Liver (tissue), 8 donors: ENCODE measurements at regions not wholly inside any gene's neighbourhood (a gene's known extent, or its start where the extent isn't known, plus 50 kb on each side); places are given as distances from the start of the nearest gene placed in this dataset.

Source experiments
- DNase-seq: peaks from one replicate; pipeline ENCODE4 v3.0.0-alpha.2; 2017; ENCODE audit warnings: low spot score
- H3K27ac ChIP-seq, 2 donors: one replicate each; pipeline ENCODE4 v1.7.0; 2013; ENCODE audit warnings: inconsistent platforms in 2 of 2, low read length in 2 of 2, control low read depth in 1 of 2, low read depth in 1 of 2, mild to moderate bottlenecking in 1 of 2
- H3K27me3 ChIP-seq, 4 donors: one replicate each; pipeline versions ENCODE4 v1.6.1 to v1.7.0; 2013; ENCODE audit warnings: low read length in 3 of 4, inconsistent platforms in 1 of 4, mild to moderate bottlenecking in 1 of 4, moderate library complexity in 1 of 4; ENCODE audit not compliant: control insufficient read depth in 4 of 4, insufficient read depth in 4 of 4
- H3K36me3 ChIP-seq, 4 donors: one replicate each; pipeline versions ENCODE4 v1.6.1 to v1.7.0; 2013; ENCODE audit warnings: low read length in 3 of 4, mild to moderate bottlenecking in 3 of 4, low read depth in 1 of 4, moderate library complexity in 1 of 4; ENCODE audit not compliant: control insufficient read depth in 4 of 4, insufficient read depth in 3 of 4
- H3K4me1 ChIP-seq, 4 donors: one replicate each; pipeline versions ENCODE4 v1.6.1 to v1.7.0; 2013; ENCODE audit warnings: low read length in 3 of 4, mild to moderate bottlenecking in 3 of 4, moderate library complexity in 1 of 4; ENCODE audit not compliant: control insufficient read depth in 4 of 4, insufficient read depth in 4 of 4
- H3K4me3 ChIP-seq, 3 donors: one replicate each; pipeline versions ENCODE4 v1.6.1 to v1.7.0; 2013; ENCODE audit warnings: low read length in 3 of 3, control low read depth in 1 of 3, low read depth in 1 of 3, mild to moderate bottlenecking in 1 of 3
- H3K9ac ChIP-seq, 2 donors: one replicate each; pipeline ENCODE4 v1.7.0; 2013; ENCODE audit warnings: low read length in 2 of 2, mild to moderate bottlenecking in 2 of 2, moderate library complexity in 2 of 2, control low read depth in 1 of 2, low read depth in 1 of 2
- H3K9me3 ChIP-seq, 4 donors: one replicate each; pipeline versions ENCODE4 v1.6.1 to v1.7.0; 2013; ENCODE audit warnings: low read length in 3 of 4; ENCODE audit not compliant: control insufficient read depth in 4 of 4
- FOXA2 ChIP-seq: IDR thresholded peaks from 2 replicates; pipeline ENCODE4 v1.6.1; 2016; ENCODE audit warnings: antibody characterized with exemption
- GABPA ChIP-seq, 2 donors: IDR thresholded peaks in 1 of 2; conservative IDR thresholded peaks in 1 of 2; 2 replicates each; pipeline ENCODE4 v1.6.1; 2016; ENCODE audit warnings: antibody characterized with exemption in 2 of 2, mild to moderate bottlenecking in 1 of 2, moderate library complexity in 1 of 2
- HNF4A ChIP-seq, 2 donors: conservative IDR thresholded peaks; 2 replicates each; pipeline ENCODE4 v1.6.1; 2016; ENCODE audit warnings: antibody characterized with exemption in 2 of 2, mild to moderate bottlenecking in 2 of 2
- HNF4G ChIP-seq: IDR thresholded peaks from 2 replicates; pipeline ENCODE4 v1.6.1; 2016; ENCODE audit warnings: antibody characterized with exemption
- NR2F2 ChIP-seq: IDR thresholded peaks from 2 replicates; pipeline ENCODE4 v1.6.1; 2016; ENCODE audit warnings: antibody characterized with exemption
- RAD21 ChIP-seq, 2 donors: IDR thresholded peaks; 2 replicates each; pipeline ENCODE4 v1.6.1; 2016; ENCODE audit warnings: antibody characterized with exemption in 2 of 2, mild to moderate bottlenecking in 2 of 2
- TAF1 ChIP-seq: conservative IDR thresholded peaks from 2 replicates; pipeline ENCODE4 v1.6.1; 2016; ENCODE audit warnings: antibody characterized with exemption, mild to moderate bottlenecking
- YY1 ChIP-seq: IDR thresholded peaks from 2 replicates; pipeline ENCODE4 v1.6.1; 2016; ENCODE audit warnings: antibody characterized with exemption, mild to moderate bottlenecking
- WGBS: extraction: QIAGEN DNeasy Blood & Tissue Kit; methylation state at CpG from one replicate; pipeline ENCODE4 v1.1.7; 2013; 5-methylcytosine and 5-hydroxymethylcytosine counted together
- TF ChIP-seq, protein P1 (sequence below): fragments of 150-350 bp; IDR thresholded peaks from 2 replicates; pipeline ENCODE4 v1.5.1; 2017; ENCODE audit warnings: improper control_type of control experiment, low read depth, low read length; ENCODE audit not compliant: missing input control
- TF ChIP-seq, protein P2 (sequence below): IDR thresholded peaks from 2 replicates; pipeline ENCODE4 v1.6.1; 2016; ENCODE audit warnings: antibody characterized with exemption
- TF ChIP-seq, protein P3 (sequence below): IDR thresholded peaks from 2 replicates; pipeline ENCODE4 v1.6.1; 2016; ENCODE audit warnings: antibody characterized with exemption
- TF ChIP-seq, protein P4 (sequence below): IDR thresholded peaks from 2 replicates; pipeline ENCODE4 v1.6.1; 2016; ENCODE audit warnings: antibody characterized with exemption, mild to moderate bottlenecking
- TF ChIP-seq, protein P5 (sequence below): IDR thresholded peaks from 2 replicates; pipeline ENCODE4 v1.6.1; 2016; ENCODE audit warnings: antibody characterized with exemption
- donor health status: healthy.
- donor health status: healthy.
- donor health status: healthy.
- donor health status: healthy.
- donor health status: healthy.

DNA sequence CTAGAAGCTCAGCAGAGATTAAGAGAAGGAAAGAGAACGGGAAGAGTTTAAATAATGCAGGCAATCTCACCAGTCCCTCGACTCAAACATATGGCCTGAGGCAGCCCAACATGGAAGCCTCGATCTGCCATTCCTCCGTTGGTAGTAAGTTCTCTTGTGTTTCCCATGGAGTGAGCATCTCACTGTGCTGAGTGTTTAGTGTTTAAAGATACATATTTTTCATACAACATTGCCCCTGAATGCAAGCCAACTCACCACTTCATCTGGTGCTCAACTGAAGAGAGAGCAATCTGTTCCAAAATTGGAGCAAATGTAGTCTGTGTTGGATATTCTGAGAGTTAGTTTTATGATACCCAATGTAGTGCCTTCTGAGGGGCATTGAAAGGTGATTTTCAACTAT lies 171.5 kb upstream of the ATP10B start:
- Histone ChIP-seq H3K36me3 (no peaks in the 10 kb centered on the region), H3K9me3 (no peaks in the 10 kb centered on the region), H3K4me3 (no peak overlapping the region), H3K9ac (no peak overlapping the region), H3K27me3 (no peaks in the 10 kb centered on the region), H3K4me1 (no peaks in the 10 kb centered on the region), H3K27ac (no peak overlapping the region)
- 80% methylated on average over 4 of the region's 4 CpGs for WGBS
- TF ChIP-seq, protein P1, sequence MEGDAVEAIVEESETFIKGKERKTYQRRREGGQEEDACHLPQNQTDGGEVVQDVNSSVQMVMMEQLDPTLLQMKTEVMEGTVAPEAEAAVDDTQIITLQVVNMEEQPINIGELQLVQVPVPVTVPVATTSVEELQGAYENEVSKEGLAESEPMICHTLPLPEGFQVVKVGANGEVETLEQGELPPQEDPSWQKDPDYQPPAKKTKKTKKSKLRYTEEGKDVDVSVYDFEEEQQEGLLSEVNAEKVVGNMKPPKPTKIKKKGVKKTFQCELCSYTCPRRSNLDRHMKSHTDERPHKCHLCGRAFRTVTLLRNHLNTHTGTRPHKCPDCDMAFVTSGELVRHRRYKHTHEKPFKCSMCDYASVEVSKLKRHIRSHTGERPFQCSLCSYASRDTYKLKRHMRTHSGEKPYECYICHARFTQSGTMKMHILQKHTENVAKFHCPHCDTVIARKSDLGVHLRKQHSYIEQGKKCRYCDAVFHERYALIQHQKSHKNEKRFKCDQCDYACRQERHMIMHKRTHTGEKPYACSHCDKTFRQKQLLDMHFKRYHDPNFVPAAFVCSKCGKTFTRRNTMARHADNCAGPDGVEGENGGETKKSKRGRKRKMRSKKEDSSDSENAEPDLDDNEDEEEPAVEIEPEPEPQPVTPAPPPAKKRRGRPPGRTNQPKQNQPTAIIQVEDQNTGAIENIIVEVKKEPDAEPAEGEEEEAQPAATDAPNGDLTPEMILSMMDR = no peak
- TF ChIP-seq, protein P2, sequence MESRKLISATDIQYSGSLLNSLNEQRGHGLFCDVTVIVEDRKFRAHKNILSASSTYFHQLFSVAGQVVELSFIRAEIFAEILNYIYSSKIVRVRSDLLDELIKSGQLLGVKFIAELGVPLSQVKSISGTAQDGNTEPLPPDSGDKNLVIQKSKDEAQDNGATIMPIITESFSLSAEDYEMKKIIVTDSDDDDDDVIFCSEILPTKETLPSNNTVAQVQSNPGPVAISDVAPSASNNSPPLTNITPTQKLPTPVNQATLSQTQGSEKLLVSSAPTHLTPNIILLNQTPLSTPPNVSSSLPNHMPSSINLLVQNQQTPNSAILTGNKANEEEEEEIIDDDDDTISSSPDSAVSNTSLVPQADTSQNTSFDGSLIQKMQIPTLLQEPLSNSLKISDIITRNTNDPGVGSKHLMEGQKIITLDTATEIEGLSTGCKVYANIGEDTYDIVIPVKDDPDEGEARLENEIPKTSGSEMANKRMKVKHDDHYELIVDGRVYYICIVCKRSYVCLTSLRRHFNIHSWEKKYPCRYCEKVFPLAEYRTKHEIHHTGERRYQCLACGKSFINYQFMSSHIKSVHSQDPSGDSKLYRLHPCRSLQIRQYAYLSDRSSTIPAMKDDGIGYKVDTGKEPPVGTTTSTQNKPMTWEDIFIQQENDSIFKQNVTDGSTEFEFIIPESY = no peak
- TF ChIP-seq YY1 = no peak
- no peak for TF ChIP-seq GABPA (IDR thresholded peaks at IDR 0.05 in 1 of 2, conservative IDR thresholded peaks at IDR 0.05 in 1 of 2)
- TF ChIP-seq RAD21 (IDR thresholded peaks at IDR 0.05) = no peak
- TF ChIP-seq TAF1 = no peak
- TF ChIP-seq, protein P3, sequence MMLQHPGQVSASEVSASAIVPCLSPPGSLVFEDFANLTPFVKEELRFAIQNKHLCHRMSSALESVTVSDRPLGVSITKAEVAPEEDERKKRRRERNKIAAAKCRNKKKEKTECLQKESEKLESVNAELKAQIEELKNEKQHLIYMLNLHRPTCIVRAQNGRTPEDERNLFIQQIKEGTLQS = no peak
- TF ChIP-seq HNF4A (conservative IDR thresholded peaks at IDR 0.05) = no peak
- TF ChIP-seq, protein P4, sequence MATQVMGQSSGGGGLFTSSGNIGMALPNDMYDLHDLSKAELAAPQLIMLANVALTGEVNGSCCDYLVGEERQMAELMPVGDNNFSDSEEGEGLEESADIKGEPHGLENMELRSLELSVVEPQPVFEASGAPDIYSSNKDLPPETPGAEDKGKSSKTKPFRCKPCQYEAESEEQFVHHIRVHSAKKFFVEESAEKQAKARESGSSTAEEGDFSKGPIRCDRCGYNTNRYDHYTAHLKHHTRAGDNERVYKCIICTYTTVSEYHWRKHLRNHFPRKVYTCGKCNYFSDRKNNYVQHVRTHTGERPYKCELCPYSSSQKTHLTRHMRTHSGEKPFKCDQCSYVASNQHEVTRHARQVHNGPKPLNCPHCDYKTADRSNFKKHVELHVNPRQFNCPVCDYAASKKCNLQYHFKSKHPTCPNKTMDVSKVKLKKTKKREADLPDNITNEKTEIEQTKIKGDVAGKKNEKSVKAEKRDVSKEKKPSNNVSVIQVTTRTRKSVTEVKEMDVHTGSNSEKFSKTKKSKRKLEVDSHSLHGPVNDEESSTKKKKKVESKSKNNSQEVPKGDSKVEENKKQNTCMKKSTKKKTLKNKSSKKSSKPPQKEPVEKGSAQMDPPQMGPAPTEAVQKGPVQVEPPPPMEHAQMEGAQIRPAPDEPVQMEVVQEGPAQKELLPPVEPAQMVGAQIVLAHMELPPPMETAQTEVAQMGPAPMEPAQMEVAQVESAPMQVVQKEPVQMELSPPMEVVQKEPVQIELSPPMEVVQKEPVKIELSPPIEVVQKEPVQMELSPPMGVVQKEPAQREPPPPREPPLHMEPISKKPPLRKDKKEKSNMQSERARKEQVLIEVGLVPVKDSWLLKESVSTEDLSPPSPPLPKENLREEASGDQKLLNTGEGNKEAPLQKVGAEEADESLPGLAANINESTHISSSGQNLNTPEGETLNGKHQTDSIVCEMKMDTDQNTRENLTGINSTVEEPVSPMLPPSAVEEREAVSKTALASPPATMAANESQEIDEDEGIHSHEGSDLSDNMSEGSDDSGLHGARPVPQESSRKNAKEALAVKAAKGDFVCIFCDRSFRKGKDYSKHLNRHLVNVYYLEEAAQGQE = no peak
- TF ChIP-seq HNF4G = no peak
- TF ChIP-seq, protein P5, sequence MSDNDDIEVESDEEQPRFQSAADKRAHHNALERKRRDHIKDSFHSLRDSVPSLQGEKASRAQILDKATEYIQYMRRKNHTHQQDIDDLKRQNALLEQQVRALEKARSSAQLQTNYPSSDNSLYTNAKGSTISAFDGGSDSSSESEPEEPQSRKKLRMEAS = no peak
- DNase-seq = no peak

DNA sequence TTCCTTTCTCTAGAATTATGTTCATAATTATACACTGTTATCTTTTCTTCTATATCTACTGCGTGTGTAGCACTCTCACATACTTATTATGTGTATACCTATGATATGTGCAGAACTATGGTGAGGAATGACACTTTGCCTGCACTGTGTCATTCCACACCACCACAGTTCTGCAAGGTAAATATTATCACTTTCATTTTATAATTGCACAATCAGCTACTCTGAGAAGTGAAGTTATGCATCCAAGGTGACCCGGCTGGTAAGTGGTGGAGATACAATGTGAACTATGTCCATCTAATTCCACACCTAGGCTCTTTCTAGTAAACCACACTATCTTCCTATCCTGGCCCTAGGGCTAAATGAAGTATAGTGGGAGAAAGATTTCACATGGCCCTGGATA lies 170.1 kb upstream of the ATP10B start:
- TF ChIP-seq, protein P3 = no peak
- no peak for TF ChIP-seq FOXA2
- no peak for TF ChIP-seq NR2F2
- TF ChIP-seq RAD21 (IDR thresholded peaks at IDR 0.05) = no peak
- no peak overlapping the region for H3K4me3 ChIP-seq
- 71% methylated on average over 2 of the region's 2 CpGs for WGBS
- no peak overlapping the region for H3K27ac ChIP-seq
- no peaks in the 10 kb centered on the region for H3K27me3 ChIP-seq
- no peaks in the 10 kb centered on the region for H3K9me3 ChIP-seq
- no peaks in the 10 kb centered on the region for H3K36me3 ChIP-seq
- H3K9ac ChIP-seq = no peak overlapping the region
- no peaks in the 10 kb centered on the region for H3K4me1 ChIP-seq
- DNase-seq = no peak
